HFFc6 (cell line): ENCODE measurements at regions not wholly inside any gene's neighbourhood (a gene's known extent, or its start where the extent isn't known, plus 50 kb on each side); places are given as distances from the start of the nearest gene placed in this dataset.

ENCODE experiments used
- DNase-seq: peaks from one replicate; pipeline ENCODE4 v3.0.0-alpha.2; 2018
- H3K27ac Mint-ChIP-seq: 2 replicates; pipeline ENCODE4 v1.8.0; 2020; ENCODE audit warnings: mild to moderate bottlenecking, mixed read lengths
- H3K27me3 Mint-ChIP-seq: 2 replicates; pipeline ENCODE4 v1.8.0; 2021; ENCODE audit warnings: mild to moderate bottlenecking, moderate library complexity, mixed read lengths; ENCODE audit not compliant: insufficient read depth
- H3K36me3 Mint-ChIP-seq: 2 replicates; pipeline ENCODE4 v1.8.0; 2021; ENCODE audit warnings: low read depth, mixed read lengths
- H3K4me1 Mint-ChIP-seq: 2 replicates; pipeline ENCODE4 v1.8.0; 2020; ENCODE audit warnings: low read depth, mixed read lengths
- H3K4me3 Mint-ChIP-seq: 2 replicates; pipeline ENCODE4 v1.8.0; 2020; ENCODE audit warnings: mild to moderate bottlenecking, moderate library complexity, mixed read lengths
- H3K9me3 Mint-ChIP-seq: 2 replicates; pipeline ENCODE4 v1.8.0; 2020; ENCODE audit warnings: mild to moderate bottlenecking, mixed read lengths
- CTCF ChIP-seq: fragments of 200-600 bp; sonication (generic); IDR thresholded peaks from 2 replicates; pipeline ENCODE4 v1.5.0; 2021; ENCODE audit warnings: antibody characterized with exemption, mild to moderate bottlenecking

- no peak for DNase-seq
- Mint-ChIP-seq H3K36me3 (no peaks in the 10 kb centered on the region), H3K4me1 (no peaks in the 10 kb centered on the region), H3K4me3 (no peak overlapping the region), H3K9me3 (no peaks in the 10 kb centered on the region), H3K27ac (no peak overlapping the region), H3K27me3 (peaks cover 13% of the 10 kb centered on the region)
- no peak for TF ChIP-seq CTCF
Measured at GRCh38 chr5:66234241-66234640, 90.1 kb downstream of the SREK1 start.

- Mint-ChIP-seq H3K27me3 (peaks cover 16% of the 10 kb centered on the region), H3K4me3 (no peak overlapping the region), H3K27ac (no peak overlapping the region), H3K36me3 (no peaks in the 10 kb centered on the region), H3K9me3 (no peaks in the 10 kb centered on the region), H3K4me1 (peaks cover 7% of the 10 kb centered on the region; the same call in 1 of the 2 replicates)
- no peak for TF ChIP-seq CTCF
- no peak for DNase-seq
Measured at GRCh38 chr5:66238435-66238834, 94.3 kb downstream of the SREK1 start.

- Mint-ChIP-seq H3K27ac (no peak overlapping the region), H3K9me3 (no peaks in the 10 kb centered on the region), H3K27me3 (peaks cover 16% of the 10 kb centered on the region), H3K4me3 (no peak overlapping the region), H3K36me3 (no peaks in the 10 kb centered on the region), H3K4me1 (peaks cover 7% of the 10 kb centered on the region; the same call in 1 of the 2 replicates)
- TF ChIP-seq CTCF: peak; percentile 67
- DNase-seq: no peak
Measured at GRCh38 chr5:66239034-66239433, 94.9 kb downstream of the SREK1 start.

GRCh38 chr5:66241136-66241825 is 97.2 kb downstream of the SREK1 start:
- H3K9me3 Mint-ChIP-seq: no peaks in the 10 kb centered on the region
- DNase-seq: no peak
- no peaks in the 10 kb centered on the region for H3K36me3 Mint-ChIP-seq
- TF ChIP-seq CTCF: no peak
- no peak overlapping the region for H3K27ac Mint-ChIP-seq
- H3K4me1 Mint-ChIP-seq: peaks cover 7% of the 10 kb centered on the region; the same call in 1 of the 2 replicates
- no peak overlapping the region for H3K4me3 Mint-ChIP-seq
- H3K27me3 Mint-ChIP-seq: peaks cover 16% of the 10 kb centered on the region

GRCh38 chr5:66242050-66242715 is 98.1 kb downstream of the SREK1 start:
- H3K4me3 Mint-ChIP-seq: no peak overlapping the region
- H3K27me3 Mint-ChIP-seq: peaks cover 9% of the 10 kb centered on the region
- no peak for DNase-seq
- H3K9me3 Mint-ChIP-seq: no peaks in the 10 kb centered on the region
- no peak overlapping the region for H3K27ac Mint-ChIP-seq
- H3K36me3 Mint-ChIP-seq: no peaks in the 10 kb centered on the region
- peaks cover 7% of the 10 kb centered on the region; the same call in 1 of the 2 replicates for H3K4me1 Mint-ChIP-seq
- no peak for TF ChIP-seq CTCF
